ENCODE measurements at regions not wholly inside any gene's neighbourhood (a gene's known extent, or its start where the extent isn't known, plus 50 kb on each side); places are given as distances from the start of the nearest gene placed in this dataset.

GRCh38 chr13:22265563-22265962 is 594.7 kb downstream of the FGF9 start (continued):
- TF ChIP-seq, protein P1, sequence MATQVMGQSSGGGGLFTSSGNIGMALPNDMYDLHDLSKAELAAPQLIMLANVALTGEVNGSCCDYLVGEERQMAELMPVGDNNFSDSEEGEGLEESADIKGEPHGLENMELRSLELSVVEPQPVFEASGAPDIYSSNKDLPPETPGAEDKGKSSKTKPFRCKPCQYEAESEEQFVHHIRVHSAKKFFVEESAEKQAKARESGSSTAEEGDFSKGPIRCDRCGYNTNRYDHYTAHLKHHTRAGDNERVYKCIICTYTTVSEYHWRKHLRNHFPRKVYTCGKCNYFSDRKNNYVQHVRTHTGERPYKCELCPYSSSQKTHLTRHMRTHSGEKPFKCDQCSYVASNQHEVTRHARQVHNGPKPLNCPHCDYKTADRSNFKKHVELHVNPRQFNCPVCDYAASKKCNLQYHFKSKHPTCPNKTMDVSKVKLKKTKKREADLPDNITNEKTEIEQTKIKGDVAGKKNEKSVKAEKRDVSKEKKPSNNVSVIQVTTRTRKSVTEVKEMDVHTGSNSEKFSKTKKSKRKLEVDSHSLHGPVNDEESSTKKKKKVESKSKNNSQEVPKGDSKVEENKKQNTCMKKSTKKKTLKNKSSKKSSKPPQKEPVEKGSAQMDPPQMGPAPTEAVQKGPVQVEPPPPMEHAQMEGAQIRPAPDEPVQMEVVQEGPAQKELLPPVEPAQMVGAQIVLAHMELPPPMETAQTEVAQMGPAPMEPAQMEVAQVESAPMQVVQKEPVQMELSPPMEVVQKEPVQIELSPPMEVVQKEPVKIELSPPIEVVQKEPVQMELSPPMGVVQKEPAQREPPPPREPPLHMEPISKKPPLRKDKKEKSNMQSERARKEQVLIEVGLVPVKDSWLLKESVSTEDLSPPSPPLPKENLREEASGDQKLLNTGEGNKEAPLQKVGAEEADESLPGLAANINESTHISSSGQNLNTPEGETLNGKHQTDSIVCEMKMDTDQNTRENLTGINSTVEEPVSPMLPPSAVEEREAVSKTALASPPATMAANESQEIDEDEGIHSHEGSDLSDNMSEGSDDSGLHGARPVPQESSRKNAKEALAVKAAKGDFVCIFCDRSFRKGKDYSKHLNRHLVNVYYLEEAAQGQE (IDR thresholded peaks at IDR 0.05; ENCODE audit: unreplicated experiment) = no peak
- TF ChIP-seq CTCF (conservative IDR thresholded peaks at IDR 0.05; ENCODE audit: low read depth in 2 of 2) (no peak), ZNF114 (CRISPR knock-in tag; IDR thresholded peaks at IDR 0.05) (no peak)

DNA sequence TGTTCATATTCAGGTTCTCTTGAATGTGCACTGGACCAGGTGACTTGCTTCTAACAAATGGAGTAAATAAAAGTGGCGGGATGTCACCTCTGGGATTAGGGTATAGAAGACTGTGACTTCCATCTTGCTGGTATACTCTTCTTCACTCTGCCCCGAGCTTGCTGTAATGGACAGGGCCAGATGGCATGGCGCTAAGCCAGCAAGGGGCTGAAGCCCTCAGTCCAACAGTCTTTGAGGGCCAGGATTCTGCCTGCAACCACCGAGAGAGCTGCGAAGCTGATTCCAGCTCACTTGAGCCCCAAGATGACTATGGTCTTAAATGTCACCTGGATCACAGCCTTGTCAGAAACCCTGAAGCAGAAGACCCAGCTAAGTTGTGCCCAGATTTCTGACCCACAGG is 600.0 kb downstream of the FGF9 start:
- no peaks in the 10 kb centered on the region for H3K27me3 Mint-ChIP-seq (ENCODE audit: insufficient read depth, low read depth, poor library complexity)
- no peaks in the 10 kb centered on the region; the same call in none of the 2 replicates for H3K9me2 ChIP-seq (ENCODE audit: insufficient read depth)
- ATAC-seq (no peak), DNase-seq (ENCODE audit: low spot score) (no peak)
- H3K79me2 ChIP-seq (replicated peaks; ENCODE audit: insufficient read depth) = no peaks in the 10 kb centered on the region
- no peak overlapping the region for H3K4me3 ChIP-seq
- no peaks in the 10 kb centered on the region for H3K9me3 Mint-ChIP-seq
- H3K27ac Mint-ChIP-seq = no peak overlapping the region
- H3K36me3 Mint-ChIP-seq (ENCODE audit: low read depth) = no peaks in the 10 kb centered on the region; the same call in 2 of the 3 replicates
- H3K27me3 ChIP-seq (ENCODE audit: insufficient read depth) = no peaks in the 10 kb centered on the region
- no peak overlapping the region for H3K4me2 ChIP-seq
- H3K27ac ChIP-seq (ENCODE audit: low read depth) = no peak overlapping the region
- H2AFZ ChIP-seq = no peak overlapping the region
- no peaks in the 10 kb centered on the region for H3K4me1 ChIP-seq (ENCODE audit: insufficient read depth)
- H3K4me1 Mint-ChIP-seq = peaks cover 5% of the 10 kb centered on the region; the same call in 2 of the 3 replicates
- H3F3A ChIP-seq (replicated peaks; ENCODE audit: low read depth) = no peaks in the 10 kb centered on the region
- TF ChIP-seq POLR2AphosphoS5 (IDR thresholded peaks at IDR 0.05; ENCODE audit: low read depth) (no peak), STAT1 (IDR thresholded peaks at IDR 0.05; ENCODE audit: unreplicated experiment) (no peak), ZNF331 (CRISPR knock-in tag; IDR thresholded peaks at IDR 0.05; ENCODE audit: low read depth) (no peak), JUNB (IDR thresholded peaks at IDR 0.05; ENCODE audit: unreplicated experiment) (no peak), NANOG (IDR thresholded peaks at IDR 0.05; ENCODE audit: borderline replicate concordance) (no peak), CREB1 (CRISPR knock-in tag; IDR thresholded peaks at IDR 0.05; ENCODE audit: low read depth) (no peak), EZH2 (IDR thresholded peaks at IDR 0.05; ENCODE audit: low read depth, unreplicated experiment) (no peak)
- TF ChIP-seq, protein P1 (IDR thresholded peaks at IDR 0.05; ENCODE audit: unreplicated experiment) = no peak
- TF ChIP-seq, protein P2, sequence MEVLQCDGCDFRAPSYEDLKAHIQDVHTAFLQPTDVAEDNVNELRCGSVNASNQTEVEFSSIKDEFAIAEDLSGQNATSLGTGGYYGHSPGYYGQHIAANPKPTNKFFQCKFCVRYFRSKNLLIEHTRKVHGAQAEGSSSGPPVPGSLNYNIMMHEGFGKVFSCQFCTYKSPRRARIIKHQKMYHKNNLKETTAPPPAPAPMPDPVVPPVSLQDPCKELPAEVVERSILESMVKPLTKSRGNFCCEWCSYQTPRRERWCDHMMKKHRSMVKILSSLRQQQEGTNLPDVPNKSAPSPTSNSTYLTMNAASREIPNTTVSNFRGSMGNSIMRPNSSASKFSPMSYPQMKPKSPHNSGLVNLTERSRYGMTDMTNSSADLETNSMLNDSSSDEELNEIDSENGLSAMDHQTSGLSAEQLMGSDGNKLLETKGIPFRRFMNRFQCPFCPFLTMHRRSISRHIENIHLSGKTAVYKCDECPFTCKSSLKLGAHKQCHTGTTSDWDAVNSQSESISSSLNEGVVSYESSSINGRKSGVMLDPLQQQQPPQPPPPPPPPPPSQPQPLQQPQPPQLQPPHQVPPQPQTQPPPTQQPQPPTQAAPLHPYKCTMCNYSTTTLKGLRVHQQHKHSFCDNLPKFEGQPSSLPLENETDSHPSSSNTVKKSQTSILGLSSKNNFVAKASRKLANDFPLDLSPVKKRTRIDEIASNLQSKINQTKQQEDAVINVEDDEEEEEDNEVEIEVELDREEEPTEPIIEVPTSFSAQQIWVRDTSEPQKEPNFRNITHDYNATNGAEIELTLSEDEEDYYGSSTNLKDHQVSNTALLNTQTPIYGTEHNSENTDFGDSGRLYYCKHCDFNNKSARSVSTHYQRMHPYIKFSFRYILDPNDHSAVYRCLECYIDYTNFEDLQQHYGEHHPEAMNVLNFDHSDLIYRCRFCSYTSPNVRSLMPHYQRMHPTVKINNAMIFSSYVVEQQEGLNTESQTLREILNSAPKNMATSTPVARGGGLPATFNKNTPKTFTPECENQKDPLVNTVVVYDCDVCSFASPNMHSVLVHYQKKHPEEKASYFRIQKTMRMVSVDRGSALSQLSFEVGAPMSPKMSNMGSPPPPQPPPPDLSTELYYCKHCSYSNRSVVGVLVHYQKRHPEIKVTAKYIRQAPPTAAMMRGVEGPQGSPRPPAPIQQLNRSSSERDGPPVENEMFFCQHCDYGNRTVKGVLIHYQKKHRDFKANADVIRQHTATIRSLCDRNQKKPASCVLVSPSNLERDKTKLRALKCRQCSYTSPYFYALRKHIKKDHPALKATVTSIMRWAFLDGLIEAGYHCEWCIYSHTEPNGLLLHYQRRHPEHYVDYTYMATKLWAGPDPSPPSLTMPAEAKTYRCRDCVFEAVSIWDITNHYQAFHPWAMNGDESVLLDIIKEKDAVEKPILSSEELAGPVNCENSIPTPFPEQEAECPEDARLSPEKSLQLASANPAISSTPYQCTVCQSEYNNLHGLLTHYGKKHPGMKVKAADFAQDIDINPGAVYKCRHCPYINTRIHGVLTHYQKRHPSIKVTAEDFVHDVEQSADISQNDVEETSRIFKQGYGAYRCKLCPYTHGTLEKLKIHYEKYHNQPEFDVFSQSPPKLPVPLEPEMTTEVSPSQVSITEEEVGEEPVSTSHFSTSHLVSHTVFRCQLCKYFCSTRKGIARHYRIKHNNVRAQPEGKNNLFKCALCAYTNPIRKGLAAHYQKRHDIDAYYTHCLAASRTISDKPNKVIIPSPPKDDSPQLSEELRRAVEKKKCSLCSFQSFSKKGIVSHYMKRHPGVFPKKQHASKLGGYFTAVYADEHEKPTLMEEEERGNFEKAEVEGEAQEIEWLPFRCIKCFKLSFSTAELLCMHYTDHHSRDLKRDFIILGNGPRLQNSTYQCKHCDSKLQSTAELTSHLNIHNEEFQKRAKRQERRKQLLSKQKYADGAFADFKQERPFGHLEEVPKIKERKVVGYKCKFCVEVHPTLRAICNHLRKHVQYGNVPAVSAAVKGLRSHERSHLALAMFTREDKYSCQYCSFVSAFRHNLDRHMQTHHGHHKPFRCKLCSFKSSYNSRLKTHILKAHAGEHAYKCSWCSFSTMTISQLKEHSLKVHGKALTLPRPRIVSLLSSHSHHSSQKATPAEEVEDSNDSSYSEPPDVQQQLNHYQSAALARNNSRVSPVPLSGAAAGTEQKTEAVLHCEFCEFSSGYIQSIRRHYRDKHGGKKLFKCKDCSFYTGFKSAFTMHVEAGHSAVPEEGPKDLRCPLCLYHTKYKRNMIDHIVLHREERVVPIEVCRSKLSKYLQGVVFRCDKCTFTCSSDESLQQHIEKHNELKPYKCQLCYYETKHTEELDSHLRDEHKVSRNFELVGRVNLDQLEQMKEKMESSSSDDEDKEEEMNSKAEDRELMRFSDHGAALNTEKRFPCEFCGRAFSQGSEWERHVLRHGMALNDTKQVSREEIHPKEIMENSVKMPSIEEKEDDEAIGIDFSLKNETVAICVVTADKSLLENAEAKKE (CRISPR knock-in tag; IDR thresholded peaks at IDR 0.05) = no peak
- H3K4me3 Mint-ChIP-seq = no peak overlapping the region
- no peaks in the 10 kb centered on the region for H3K36me3 ChIP-seq (ENCODE audit: insufficient read depth)
- no peaks in the 10 kb centered on the region for H4K20me1 ChIP-seq (replicated peaks; ENCODE audit: insufficient read depth)

Measured in GM23338 (cell line).